Stimulated activated effector memory CD8-positive, alpha-beta T cell treated with anti-CD3 and anti-CD28 coated beads, Interleukin-12 subunit alpha, Interleukin-12 subunit beta, amount 100 ng/mL, for 72 hours (primary cell): ENCODE measurements at regions not wholly inside any gene's neighbourhood (a gene's known extent, or its start where the extent isn't known, plus 50 kb on each side); places are given as distances from the start of the nearest gene placed in this dataset.
A peak's percentile ranks its signal among the peaks of the same experiment; 100 is the strongest.
"Not testable (repeated sequence)": the region's sequence is repeated elsewhere in the genome, so short reads cannot be mapped to it uniquely, and the experiment has no call there.

ENCODE experiments used
- ATAC-seq: fragments of 150-1000 bp; cut with Tn5 transposase; 2 replicates; pipeline ENCODE4 v1.10.0; 2021
- DNase-seq, 2 donors: peaks; one replicate each; pipeline ENCODE4 v3.0.0; 2021 to 2022; ENCODE audit warnings: low spot score in 2 of 2
- H3K27ac Mint-ChIP-seq: one replicate; pipeline ENCODE4 v1.8.0; 2022; ENCODE audit warnings: mild to moderate bottlenecking, mixed read lengths
- H3K36me3 Mint-ChIP-seq: one replicate; pipeline ENCODE4 v1.8.0; 2022; ENCODE audit warnings: mild to moderate bottlenecking, mixed read lengths
- H3K4me1 Mint-ChIP-seq: one replicate; pipeline ENCODE4 v1.8.0; 2022; ENCODE audit warnings: mixed read lengths
- H3K4me3 Mint-ChIP-seq: one replicate; pipeline ENCODE4 v1.8.0; 2022; ENCODE audit warnings: mild to moderate bottlenecking, mixed read lengths
- H3K9me3 Mint-ChIP-seq: one replicate; pipeline ENCODE4 v1.8.0; 2022; ENCODE audit warnings: mixed read lengths

DNA sequence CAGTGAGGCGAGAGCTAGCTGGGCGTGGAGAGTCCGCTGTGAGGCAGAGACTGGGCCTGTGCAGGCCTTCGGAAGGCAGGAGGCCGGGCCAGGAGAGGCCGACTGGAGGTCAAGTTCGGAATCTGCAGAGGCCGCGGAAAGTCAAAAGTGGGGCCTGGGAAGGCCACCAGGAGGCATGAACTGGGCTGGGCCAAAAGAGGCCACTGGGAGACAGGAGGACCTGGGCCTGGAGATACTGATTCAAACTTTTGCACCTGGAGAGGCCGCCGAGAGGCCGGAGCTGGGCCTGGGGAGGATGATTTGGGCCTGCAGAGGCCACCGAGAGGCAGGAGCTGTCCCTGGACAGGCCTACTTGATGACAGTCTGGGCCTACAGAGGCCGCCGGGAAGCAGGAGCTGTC, 321.8 kb downstream of the ZNF479 start:
- ATAC-seq (no peak), DNase-seq (no peak)
- Mint-ChIP-seq H3K4me1 (no peaks in the 10 kb centered on the region), H3K36me3 (no peaks in the 10 kb centered on the region), H3K27ac (no peak overlapping the region), H3K9me3 (no peaks in the 10 kb centered on the region), H3K4me3 (no peak overlapping the region)

DNA sequence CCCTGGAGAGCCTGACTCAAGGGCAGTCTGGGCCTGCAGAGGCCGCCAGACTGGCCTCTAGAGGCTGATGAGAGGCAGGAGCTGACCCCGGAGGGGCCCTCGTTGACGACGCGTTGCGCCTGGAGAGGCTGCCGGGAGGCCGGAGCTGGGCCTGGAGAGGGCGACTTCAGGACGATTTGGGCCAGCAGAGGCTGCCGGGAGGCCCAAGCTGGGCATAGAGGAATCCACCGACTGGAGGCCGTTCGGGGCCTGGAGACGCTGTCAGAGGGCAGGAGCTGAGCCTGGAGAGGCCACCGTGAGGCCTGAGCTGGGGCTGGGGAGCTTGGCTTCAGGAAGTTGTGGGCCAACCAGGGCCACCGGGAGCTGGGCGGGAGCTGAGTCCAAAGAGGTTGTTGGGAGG, 322.5 kb downstream of the ZNF479 start:
- not testable (repeated sequence) for H3K9me3 Mint-ChIP-seq, H3K27ac Mint-ChIP-seq, H3K36me3 Mint-ChIP-seq, H3K4me3 Mint-ChIP-seq, ATAC-seq, H3K4me1 Mint-ChIP-seq, DNase-seq

DNA sequence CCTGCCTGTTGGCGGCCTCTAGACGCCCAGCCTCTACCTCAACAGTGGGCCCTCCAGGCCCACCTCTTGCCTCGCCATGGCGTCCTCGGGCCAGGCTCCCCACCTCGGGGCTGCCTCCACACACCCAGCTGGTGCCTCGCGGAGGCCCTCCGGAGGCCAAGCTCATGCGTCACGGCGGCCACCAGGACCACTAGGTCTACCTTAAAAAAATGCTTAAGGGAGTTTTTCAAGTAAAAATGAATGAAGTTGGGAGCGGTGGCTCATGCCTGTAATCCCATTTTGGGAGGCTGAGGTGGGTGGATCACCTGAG, 327.5 kb downstream of the ZNF479 start:
- not testable (repeated sequence) for H3K4me3 Mint-ChIP-seq, H3K9me3 Mint-ChIP-seq, H3K36me3 Mint-ChIP-seq

DNA sequence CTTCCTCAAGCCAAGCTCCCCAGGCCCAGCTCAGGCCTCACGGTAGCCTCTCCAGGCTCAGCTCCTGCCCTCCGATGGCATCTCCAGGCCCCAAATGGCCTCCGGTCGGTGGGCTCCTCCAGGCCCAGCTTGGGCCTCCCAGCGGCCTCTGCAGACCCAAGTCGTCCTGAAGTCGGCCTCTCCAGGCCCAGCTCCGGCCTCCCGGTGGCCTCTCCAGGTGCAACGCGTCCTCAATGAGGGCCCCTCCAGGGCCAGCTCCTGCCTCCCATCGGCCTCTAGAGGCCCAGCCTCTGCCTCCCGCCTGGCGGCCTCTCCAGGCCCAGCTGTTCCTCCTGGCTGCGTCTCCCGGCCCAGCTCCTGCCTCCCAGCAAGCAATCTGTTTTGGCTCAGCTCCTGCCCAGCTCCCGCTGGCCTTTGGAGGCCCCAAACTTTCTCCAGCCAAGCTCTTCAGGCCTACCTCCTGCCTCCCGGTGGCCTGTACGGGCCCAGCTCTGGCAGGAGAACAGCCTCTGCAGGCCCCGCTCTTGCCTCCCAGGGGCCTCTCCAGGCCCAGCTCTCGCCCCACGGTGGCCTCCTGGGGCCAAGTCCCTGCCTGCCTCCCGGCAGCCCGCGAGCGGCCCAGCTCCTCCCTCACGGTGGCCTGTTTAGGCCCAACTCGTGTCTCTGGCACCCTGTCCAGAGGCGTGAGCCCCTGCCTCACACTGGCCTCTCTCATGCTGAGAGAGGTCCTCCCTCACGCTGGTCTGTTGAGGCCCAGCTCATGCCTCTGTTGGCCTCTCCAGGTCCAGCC, 328.1 kb downstream of the ZNF479 start:
- H3K9me3 Mint-ChIP-seq, H3K27ac Mint-ChIP-seq, H3K36me3 Mint-ChIP-seq, H3K4me3 Mint-ChIP-seq, DNase-seq, H3K4me1 Mint-ChIP-seq, ATAC-seq: not testable (repeated sequence)

More for the DNA sequence above, 327.5 kb downstream of the ZNF479 start:
- ATAC-seq, H3K4me1 Mint-ChIP-seq, H3K27ac Mint-ChIP-seq, DNase-seq: not testable (repeated sequence)

DNA sequence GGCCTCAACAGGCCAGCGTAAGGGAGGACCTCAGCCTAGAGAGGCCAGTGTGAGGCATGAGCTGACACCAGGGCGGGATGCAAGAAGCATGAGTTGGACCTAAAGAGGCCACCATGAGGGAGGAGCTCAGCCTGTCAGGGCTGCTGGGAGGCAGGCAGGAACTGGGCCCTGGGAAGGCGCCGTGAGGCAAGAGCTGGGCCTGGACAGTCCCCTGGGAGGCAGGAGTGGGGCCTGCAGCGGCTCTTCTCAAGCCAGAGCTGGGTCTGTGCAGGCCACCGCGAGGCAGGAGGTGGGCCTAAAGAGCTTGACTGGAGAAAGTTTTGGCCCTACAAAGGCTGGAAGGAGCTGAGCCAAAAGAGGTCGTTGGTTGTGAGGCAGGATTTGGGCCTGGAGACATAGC, 328.9 kb downstream of the ZNF479 start:
- H3K36me3 Mint-ChIP-seq, DNase-seq, H3K27ac Mint-ChIP-seq, H3K4me1 Mint-ChIP-seq, H3K4me3 Mint-ChIP-seq, H3K9me3 Mint-ChIP-seq: not testable (repeated sequence)
- peak; percentile 17 for ATAC-seq

DNA sequence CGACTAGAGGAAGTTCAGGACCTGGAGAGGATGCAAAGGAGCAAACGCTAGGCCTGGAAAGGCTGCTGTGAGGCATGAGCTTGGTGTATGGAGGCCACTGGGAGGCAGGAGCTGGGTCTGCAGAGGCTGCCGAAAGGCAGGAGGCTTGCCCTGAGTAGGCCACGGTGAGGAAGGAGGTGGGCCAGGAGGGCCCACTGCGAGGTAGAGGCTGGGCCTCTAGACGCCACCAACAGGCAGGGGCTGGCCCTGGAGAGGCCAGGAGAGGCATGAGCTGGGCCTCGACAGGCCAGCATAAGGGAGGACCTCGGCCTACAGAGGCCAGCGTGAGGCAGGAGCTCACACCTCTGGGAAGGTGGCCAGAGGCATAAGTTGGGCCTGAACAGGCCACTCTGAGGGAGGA, 330.0 kb downstream of the ZNF479 start:
- not testable (repeated sequence) for H3K4me1 Mint-ChIP-seq

DNA sequence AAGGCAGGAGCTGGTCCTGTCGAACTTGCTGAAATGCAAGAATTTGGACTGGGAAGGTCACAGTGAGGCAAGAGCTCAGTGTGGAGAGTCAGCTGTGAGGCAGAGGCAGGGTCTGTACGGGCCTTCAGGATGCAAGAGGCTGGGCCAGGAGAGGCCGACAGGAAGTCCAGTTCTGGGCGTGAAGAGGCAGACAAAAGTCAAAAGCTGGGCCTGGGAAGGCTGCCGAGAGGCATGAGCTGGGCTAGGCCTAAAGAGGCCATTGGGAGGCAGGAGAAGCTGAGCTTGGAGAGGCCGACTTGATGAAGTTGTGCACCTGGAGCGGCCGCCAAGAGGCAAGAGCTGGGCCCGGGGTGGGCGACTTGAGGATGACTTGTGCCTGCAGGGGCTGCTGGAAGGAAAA, 330.5 kb downstream of the ZNF479 start:
- ATAC-seq: peak; percentile 9
- H3K36me3 Mint-ChIP-seq, DNase-seq, H3K4me3 Mint-ChIP-seq, H3K4me1 Mint-ChIP-seq, H3K9me3 Mint-ChIP-seq, H3K27ac Mint-ChIP-seq: not testable (repeated sequence)

More for the DNA sequence above, 330.0 kb downstream of the ZNF479 start:
- peak; percentile 25 for ATAC-seq
- not testable (repeated sequence) for DNase-seq, H3K36me3 Mint-ChIP-seq, H3K4me3 Mint-ChIP-seq, H3K9me3 Mint-ChIP-seq, H3K27ac Mint-ChIP-seq

DNA sequence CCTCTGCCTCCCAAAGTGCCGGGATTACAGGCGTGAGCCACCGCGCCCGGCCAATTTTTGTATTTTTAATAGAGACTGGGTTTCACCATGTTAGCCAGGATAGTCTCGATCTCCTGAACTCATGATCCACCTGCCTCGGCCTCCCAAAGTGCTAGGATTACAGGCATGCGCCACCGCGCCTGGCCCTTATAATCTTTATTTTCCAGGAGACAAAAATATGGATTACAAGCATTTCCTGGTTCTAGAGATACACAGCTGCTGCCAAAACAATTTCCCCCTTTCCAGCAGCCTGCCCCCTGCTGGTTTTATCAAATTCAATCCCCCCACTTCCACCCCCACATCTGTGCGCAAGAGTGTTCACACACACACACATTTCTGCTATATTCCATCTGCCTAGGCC, 333.4 kb downstream of the ZNF479 start:
- not testable (repeated sequence) for H3K27ac Mint-ChIP-seq, H3K4me3 Mint-ChIP-seq, H3K9me3 Mint-ChIP-seq, DNase-seq, H3K36me3 Mint-ChIP-seq, H3K4me1 Mint-ChIP-seq, ATAC-seq

DNA sequence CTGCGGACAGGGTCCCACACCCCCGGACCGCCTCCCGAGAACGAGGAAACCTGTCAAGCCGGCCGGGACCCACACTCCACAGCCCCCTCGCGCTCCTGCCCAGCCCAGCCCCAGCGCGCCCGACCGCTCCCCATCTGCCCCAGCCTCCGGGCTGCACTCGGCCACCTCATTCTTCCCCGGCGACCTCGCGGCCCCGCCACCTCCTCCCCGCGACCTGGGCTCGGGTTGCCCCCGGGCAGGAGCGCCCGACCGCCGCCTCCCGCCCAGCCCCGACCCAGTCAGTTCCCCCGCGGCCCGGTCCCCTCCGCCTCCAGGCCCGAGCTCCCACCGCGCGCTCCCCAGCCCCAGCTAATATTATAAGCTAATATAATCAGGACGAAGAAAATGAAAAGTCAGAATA, 344.8 kb downstream of the ZNF479 start:
- DNase-seq, H3K36me3 Mint-ChIP-seq, H3K27ac Mint-ChIP-seq, H3K4me1 Mint-ChIP-seq, H3K9me3 Mint-ChIP-seq, H3K4me3 Mint-ChIP-seq, ATAC-seq: not testable (repeated sequence)
